NK-92 (cell line): ENCODE measurements at regions not wholly inside any gene's neighbourhood (a gene's known extent, or its start where the extent isn't known, plus 50 kb on each side); places are given as distances from the start of the nearest gene placed in this dataset.
"Not testable (repeated sequence)": the region's sequence is repeated elsewhere in the genome, so short reads cannot be mapped to it uniquely, and the experiment has no call there.

Source experiments
- DNase-seq: peaks from one replicate; lab custom pipeline; 2025; ENCODE audit not compliant: unreplicated experiment; lab: John Stamatoyannopoulos, UW

DNA sequence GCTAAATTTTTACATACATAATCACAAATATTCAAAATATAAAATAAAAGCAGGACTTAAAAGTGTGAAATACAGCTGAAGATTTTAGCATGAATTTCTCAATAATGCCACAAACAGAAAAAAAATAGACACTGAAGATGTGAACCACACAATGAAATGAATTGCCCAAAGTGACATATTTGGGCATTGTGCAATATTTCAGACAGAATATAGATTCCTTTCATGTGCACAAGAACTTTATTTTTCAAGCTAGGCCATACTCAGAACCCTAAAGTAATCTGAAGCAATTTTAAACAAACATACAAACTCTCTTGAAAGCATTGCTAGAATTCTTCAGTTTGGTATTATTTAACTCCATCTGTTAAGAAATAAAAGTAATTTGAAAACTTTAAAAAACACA, 764.1 kb downstream of the STIM2 start:
- DNase-seq: no peak

DNA sequence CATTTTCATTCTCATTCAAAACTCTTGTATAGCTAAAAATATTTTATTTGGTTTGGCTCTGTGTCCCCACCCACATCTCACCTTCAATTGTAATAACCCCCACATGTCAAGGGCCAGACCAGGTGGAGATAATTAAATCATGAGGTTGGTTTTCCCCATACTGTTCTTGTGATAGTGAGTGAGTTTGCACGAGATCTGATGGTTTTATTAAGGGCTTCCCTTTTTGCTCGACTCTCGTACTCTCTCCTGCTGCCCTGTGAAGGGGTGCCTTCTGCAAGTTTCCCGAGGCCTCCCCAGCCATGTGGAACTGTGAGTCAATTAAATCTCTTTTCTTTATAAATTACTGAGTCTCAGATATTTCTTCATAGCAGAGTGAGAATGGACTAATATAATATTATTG, 768.0 kb downstream of the STIM2 start:
- no peak for DNase-seq

DNA sequence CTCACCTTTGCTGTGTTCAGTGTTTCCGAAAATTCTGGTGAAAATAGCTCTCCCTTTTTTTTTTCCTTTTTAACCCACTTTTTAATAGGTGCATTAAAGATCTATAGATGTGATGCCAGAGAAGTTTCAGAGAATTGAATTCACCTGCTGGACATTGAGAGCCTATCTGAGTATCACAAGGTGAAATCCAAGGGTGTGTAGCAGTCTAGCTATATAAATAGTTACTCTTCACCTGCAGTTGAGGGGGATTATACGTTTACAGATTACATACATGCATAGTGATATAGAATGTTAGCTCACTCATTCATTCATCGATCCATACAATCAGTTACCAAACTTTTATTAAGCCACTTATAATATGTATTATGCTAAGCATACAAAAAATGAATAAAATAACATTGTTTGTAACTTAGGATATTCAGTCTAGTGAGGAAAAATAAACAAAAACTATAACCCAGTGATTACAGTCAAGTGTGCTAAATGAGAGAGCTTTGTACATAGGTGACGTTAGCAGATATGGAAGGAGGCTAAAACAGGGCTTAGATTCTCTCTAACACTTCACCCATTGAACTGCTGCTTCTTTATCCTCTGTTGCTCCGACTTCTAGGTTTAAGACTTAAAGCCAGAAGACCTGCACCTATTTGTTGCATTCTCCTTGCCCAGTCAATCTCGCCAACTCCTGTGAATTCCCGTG, 769.0 kb downstream of the STIM2 start:
- DNase-seq: no peak

DNA sequence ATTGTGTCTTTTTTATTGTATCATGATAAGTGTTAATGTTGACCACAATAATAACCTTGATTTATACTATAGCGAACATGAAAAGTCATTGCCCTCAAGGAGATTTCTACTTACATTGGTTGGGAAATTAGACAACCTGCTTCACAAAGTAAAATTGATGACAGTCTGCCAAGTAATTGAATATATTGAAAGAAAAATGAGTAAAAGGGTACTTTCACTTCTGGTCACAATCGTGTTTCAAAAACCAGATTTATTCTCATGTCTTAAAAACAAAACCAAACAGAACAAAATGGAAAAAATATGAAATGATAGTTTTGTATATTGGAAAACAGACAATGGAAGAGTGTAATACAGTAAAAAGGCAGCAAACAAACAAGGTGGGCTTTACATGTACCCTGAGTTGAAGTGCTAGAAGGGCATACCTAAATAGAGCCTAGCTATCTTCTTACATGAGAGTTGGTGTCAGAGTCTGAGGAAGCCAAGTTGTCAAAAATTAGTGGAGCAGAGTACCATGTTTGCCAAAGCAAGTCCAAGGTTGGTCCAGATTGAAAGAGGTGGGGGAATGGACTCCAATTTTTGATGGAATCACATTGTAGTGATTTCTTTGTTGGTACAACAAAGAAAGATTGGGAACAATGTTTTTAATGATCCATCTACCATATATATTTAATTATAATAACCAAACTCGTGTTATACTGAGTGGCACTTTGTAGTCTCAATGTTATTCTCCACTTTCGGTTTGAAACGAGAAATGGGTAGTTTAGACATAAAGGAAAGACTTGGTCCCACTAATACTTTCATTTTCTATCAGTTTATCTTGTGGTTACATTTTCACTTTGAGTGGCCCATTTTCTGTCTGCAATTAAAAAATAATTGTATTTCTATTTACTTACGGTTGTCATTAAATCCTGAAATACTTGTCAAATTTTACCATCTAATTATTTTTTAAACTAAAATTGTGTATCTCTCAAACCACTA, 775.6 kb downstream of the STIM2 start:
- no peak for DNase-seq

DNA sequence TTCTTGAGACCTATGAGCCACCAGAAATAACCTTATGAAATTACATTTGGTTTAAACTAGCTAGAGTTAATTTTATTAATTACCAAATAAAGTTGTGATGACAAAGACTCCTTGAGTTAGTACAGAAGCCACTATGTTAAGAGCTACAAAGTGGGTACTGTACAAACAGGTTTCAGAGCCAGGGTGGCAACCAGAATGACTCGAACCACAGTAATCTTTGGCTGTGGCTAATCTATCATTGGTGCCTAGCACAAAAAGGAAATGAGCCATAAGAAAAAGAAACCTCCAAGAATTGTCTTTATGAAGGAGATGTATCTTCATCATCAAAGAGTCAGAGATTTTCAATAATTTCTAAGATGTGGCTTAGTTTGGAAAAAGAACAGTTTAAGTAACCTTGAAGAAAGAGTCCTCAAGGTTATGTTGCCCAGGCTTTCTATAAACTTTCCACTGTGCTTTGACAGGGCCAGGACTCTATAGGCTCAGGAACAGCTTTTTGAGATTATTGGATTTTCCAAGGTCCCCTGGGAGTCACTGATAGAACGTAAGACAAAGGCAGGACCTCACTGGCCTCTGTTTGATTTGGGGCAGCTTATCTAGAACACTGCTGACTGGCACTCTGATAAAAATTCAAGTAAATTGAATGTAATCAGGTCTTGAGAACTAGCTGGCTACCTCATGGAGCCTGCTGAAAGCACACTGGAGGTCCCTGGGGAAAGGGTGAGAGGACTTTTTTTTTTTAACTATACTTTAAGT, 777.7 kb downstream of the STIM2 start:
- no peak for DNase-seq

DNA sequence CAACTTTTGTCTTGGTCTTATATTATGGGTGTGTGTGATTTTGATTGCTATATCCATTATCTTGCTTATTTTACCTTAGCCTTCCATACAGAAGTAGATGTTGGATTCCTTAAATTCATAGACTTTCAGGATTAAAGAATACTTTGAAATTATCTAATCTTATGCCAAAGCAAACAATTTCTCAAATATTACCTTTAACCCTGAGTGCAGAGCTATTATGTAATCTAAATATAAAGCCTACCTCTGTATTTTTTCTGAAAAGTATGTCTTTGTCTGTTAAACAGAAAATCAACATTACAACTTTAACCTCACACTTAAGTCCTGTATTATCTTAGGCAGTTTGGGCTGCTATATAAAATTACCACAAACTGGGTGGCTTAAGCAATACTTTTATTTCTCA, 782.5 kb downstream of the STIM2 start:
- no peak for DNase-seq

DNA sequence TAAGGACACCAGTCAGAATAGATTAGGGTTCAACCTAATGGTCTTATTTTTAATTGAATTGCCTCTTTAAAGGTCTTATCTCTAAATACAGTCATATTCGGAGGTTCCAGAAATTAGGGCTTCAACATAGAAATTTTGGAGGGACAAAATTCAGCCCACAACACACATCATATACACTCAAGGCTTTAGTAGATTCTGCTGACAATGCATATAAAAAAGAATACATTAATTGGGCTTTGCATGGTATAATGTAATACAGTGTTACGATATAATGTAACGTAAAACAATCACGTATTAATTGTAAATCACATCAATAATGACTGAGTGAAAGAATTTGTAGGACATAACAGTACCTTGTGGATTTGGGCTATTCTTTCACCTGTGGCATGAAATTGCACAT, 787.8 kb downstream of the STIM2 start:
- DNase-seq: no peak

DNA sequence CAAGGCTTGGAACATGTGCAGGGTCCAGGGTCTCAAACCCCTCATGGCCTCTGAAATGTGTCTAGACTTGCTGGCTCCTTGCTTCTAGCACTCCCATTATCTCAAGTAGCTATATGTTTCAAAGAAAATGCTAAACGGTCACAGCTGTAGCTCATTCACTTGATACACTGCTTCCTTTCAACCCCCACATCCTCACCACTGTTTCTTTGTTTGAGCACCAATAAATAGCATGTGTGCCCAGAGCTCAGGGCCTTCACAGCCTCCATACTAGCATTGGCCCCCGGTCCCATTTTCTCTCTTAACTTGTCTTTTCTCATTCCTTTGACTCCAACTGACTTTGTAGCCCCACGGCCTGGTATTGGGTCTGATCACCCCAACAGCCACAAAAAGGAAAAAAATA, 801.8 kb downstream of the STIM2 start:
- no peak for DNase-seq

DNA sequence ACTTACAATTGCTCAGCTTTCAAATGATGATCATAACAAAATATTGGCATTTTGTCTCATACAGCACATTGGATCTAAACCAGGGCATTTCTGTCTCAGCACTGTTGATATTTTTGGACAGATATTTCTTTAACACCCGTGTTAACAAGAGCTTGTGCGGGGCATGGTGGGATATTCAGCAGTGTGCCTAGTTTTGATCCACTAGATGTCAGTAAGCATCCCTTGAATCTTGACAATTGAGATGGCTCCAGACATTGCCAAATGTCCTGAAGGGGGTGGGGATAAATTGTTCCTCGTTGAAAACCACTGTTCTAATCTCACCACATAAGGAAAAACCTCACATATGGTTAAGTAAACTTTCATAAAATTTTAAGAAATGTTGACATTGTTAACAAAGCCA, 806.3 kb downstream of the STIM2 start:
- DNase-seq: no peak

DNA sequence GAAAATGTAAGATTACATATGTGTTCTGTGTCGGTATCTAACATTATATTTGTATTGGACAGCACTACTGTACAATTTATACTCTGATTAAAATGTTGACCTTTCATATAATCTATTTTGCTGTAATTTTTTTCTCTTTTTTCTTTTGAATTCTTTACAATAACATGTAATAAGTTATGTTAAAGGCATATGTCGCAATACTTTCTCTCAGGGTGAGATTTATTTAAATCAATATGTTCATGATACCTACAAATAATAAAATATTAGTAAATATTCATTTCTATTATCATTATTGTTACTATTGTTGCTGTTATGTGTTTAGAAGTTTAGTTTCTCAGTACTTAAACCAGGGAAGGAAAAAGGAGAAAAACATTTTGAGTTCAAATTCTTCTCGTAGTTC, 807.4 kb downstream of the STIM2 start:
- DNase-seq: no peak

DNA sequence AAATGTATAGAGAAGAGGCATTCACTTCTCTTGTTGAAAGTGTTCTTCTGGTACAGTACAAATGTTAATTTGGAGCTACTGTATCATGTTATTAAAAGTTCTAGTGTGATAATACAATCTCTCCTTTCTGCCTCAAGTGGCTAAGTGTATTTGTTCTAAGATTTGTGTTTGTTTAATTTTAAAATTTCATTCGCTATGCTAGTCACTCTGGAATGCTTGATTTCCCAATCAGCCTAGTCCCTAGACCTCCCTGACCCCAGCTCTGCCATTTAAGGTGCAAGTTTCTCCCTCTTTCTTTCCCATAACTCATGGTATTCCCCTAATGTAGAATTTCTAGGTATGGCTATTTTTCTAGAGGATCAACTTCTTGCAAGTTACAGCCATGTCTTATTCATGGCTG, 817.4 kb downstream of the STIM2 start:
- DNase-seq: no peak

DNA sequence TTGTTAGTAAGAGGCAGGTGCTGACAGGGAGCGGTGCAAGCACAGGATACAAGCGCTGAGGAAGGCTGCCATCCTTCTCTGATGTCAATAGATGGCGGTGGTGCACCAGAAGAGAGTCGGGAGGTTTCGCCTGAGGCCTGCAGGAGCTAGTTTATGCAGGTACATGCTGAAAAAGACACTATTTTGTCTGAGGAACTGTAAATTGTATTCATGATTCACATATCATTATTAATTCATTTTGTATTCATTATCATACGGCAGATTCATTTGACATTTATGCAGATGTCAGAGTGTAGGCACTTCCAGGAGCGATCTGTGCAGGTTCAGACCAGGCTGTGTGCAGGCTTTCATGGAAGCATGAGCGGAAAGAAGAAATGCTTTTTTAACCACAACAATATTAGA, 824.0 kb downstream of the STIM2 start:
- no peak for DNase-seq

DNA sequence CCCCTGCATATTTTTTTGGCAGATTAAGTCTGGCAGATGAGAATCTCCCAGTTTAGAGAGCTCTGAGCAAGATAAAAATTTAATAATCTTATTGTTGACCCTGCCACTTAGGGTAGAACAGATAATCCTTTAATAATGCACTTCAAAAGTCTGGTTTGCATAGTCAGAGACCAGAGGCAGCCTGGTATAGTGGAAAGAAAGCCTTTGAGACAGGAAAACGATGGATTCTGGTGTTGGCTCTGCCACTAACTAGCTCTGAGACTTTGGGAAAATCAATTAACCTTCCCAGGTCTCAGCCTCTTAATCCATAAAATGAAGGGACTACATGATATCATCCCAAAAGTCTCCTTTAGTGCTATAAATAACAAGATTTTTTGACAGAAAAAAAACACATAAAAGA, 824.5 kb downstream of the STIM2 start:
- DNase-seq: no peak

DNA sequence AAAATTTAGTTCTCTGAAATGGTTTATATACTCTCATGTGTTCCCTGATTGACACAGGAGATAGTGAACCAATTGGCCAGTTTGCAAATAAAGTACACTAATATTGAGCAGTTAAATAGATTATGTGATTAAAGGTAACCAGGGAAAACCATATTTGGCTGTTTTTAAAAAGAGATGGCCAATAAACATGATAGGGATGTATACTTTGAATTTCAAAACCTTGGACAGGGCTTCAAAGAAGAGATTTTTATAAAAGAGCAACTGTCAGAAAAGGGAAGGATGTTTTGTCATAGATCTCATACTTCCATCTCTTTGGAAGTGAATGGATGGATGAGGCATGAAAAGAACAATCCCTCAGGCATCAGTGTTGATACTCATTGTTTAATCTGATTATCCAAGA, 825.3 kb downstream of the STIM2 start:
- DNase-seq: no peak

DNA sequence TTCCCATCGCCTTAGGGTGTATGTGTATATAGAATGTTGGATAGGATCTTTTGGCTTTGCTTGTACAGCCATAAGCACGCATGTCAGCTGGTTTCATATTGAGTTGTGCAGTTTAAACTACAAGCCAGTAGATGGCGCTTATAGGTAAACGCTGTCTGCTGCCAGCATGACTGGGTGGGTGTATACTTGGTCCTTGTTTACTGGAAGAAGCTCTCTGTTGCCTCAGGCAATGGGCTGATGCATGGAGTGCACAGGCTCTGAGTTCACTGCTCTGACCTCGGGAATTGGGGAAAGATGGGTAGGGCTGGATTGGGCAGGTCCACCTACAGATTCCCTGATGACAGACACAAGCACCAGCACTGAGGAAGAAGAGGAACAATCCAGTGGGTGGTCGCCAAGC, 831.5 kb downstream of the STIM2 start:
- no peak for DNase-seq

DNA sequence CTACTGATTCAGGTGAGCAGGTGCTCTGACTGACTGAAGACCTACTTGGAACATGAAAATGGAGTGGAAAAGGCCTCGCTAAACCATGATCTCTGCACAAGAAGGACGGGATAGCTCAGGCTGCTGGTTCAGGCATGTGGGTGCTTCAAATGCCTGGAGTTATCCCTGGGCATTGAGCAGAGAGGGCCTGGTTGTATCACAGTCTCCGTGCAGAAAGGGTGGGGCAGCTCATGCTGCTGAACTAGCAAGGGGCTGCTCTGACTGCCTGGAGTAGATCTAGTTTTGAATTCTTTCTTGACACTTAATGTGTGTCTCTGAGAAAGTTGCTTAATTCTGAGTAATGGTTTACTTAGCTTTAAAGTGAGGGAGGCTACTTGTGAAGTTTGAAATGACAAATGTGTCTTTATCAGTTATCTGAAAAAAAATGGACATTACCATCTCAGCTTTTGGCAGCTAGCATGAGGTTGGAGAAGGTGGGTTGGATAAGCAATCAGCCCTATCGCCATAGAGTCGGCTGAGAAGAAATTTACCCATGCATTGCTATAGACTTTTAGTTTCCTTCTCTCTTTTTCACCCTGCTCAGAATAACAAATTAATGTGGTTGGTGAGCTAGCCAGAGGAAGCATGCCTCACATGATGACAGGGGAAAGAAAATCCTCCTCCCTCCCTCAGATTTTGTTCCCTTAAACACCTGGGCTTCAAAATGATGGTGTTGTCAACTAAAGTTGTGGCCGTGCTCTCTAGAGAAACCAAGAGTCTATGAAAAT, 832.4 kb downstream of the STIM2 start:
- no peak for DNase-seq

DNA sequence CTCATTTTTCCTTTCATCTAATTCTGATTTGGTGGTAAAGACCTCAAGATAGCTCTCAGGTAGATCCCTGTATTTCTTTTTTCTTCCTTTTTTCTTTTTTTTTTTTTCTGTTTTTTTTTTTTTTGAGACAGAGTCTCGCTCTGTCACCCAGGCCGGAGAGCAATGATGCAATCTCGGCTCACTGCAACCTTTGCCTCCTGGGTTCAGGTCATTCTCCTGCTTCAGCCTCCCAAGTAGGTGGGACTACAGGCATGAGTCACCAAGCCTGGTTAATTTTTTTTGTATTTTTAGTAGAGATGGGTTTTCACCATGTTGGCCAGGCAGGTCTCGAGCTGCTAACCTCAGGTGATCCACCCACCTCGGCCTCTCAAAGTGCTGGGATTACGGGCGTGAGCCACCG, 835.6 kb downstream of the STIM2 start:
- DNase-seq: not testable (repeated sequence)

DNA sequence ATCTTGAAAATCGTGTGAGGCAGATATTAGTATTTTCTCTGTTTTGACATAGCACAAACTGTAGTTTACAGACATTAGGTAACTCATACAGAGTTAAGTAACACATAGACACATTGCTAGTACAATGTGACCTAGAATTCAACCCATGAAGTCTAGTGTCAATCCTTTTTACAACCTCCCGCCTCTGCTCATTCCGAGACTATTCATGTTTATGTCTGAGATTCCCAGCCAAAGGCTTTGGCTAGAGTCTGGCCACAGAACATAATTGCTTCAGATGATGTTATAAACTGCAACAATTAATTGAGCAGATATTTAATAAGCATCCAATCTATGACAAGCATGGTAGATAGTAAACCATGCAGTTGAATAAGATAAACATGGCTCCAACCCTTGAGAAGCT, 841.0 kb downstream of the STIM2 start:
- DNase-seq: no peak

DNA sequence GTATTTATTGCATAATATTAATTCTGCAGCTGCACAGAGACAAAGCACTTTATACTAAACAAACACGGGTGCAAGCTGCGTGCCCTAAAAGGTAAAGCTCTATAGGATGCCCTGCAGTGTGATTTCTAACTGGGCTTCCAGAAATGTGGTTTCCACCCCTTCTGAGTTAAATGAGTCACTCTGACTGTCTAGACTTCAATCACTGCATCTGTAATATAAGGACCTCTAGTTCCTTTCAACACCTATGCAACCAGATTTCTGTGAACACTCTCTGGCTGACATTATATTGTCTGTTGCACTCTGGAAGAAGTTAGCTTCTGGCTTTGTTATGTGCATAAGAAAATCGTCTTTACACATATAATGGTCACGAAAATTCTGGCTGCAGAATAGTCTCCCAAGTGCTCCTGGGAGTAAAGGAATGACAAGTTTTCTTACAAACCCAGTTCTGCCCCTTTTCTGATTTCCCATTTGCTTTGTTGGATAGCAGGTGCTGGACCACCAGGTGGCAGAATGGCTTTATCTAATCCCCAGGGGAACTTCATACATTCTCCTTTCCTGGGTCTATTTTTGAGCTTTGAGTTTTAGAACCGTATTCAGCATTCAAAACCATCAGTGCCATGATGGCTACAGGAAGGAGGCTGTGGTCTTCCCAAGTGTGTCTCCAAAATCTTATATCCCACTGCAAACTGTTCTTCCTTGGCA, 842.2 kb downstream of the STIM2 start:
- DNase-seq: no peak

DNA sequence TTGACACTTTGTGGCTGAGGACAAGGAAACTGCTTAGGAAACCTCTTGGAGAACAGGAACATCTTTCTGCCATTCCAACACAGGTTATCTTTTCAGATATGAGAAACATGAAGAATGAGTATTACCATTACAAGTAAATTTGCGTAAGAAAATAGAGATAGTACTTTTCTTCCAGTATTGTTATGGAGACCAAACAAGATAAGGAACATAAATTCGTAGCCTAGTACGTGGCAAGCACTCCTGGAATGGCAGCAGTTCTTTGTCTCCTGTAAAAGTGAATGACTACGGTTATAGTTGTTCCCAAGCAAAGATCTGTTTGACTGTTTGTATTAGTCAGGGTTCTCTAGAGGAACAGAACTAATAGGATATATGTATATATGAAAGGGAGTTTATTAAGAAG, 843.1 kb downstream of the STIM2 start:
- no peak for DNase-seq
